D341Med (cell line): ENCODE measurements at regions not wholly inside any gene's neighbourhood (a gene's known extent, or its start where the extent isn't known, plus 50 kb on each side); places are given as distances from the start of the nearest gene placed in this dataset.

Experiments
- DNase-seq: peaks from one replicate; pipeline ENCODE4 v3.0.0; 2012; ENCODE audit warnings: low spot score

- no peak for DNase-seq
Measured at GRCh38 chr3:176969066-176969465, 228.2 kb downstream of the TBL1XR1 start.

DNA sequence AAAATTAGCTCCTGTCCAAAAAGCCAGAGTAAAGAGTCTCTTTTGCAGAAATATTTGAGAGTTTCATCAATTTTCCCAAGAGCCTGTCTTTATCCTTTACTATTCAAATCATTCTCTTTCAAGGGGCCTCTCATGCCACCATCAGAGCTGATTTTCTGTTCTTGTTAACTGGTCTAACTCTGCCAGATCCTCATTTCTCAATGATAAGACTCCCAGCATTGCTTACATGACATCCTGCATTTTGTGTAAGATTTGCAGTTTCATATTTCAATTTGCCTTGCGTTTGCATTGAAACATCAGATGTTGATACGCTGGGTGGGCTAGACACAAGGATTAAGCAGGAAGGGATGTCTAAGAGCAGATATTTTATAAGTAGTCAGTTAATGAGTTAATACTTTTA lies 228.7 kb downstream of the TBL1XR1 start:
- no peak for DNase-seq

- no peak for DNase-seq
Measured at GRCh38 chr3:176967522-176967921, 229.8 kb downstream of the TBL1XR1 start.

DNA sequence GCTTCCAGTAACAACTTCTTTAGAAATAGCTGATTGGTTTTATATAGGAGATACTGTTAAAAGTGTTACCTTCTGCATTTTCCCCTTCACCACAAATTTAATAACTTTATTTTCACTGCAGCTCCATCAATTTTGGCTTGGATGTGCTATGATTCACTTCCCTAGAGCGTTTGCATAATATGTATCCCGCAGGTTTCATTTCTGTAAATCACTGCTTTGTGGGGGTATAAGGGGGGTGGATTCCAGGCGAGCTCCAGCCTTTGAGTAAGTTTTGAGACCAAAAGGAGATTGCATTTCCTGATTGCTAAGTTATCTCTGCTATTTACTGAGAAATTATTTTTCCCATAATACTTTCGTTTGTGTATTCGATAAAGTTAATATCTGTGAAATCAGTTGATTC lies 232.6 kb downstream of the TBL1XR1 start:
- DNase-seq: no peak

- DNase-seq: no peak
Measured at GRCh38 chr3:176961916-176962315, 235.4 kb downstream of the TBL1XR1 start.

DNA sequence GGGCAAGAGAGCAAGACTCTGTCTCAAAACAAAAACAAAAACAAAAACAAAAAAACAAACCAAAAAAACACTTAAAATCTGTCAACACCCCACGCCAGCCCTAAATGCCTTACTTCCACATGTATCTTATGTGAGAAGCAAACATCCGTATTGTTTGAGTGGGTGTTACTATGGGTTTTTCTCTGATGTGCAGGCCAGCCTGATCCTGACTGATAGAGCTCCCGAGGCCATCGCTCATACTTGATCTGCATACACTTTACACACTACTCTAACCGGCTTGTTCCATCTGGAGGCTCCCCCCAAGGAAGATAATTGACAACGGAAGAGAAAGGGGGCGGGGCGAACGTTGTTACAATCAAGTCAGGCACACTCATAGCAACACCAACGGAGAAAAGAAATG lies 237.4 kb downstream of the TBL1XR1 start:
- DNase-seq: no peak

DNA sequence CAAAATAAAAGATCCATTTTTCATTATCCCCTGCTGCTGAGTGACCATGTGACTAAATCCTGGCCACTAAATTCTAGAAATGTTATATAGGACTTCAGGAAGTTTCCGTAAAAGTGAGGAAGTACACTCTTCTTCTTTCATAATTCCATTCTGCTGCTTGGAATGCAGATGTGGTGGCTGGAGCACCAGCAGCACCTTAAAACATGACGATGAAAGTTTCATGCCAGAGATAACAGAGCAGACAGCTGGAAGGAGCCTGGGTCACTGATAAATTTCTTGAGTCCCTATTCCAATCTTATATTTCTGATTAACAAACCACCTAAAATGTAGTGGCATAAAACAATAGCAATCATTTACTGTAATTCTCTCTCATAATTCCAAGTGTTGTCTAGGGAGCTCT lies 238.7 kb downstream of the TBL1XR1 start:
- no peak for DNase-seq

DNA sequence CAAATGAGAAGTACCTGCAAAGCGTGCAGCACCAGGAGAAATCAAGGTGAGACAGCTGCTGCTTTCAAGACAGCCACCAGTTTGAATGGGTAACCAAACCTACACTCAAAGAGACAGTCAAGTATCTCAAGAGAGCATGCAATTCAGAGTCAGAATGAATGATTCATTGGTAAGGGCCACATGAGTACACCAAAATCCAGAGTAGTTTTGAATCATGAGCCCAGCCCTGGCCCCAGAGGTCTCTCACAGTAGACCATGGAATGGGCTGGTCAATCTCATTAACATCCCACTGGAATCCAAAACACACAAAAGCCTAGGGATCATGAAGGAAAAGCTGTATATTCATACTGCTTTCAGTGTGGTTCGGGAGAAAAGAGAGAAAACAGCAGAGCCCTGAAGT lies 242.8 kb downstream of the TBL1XR1 start:
- DNase-seq: no peak

DNA sequence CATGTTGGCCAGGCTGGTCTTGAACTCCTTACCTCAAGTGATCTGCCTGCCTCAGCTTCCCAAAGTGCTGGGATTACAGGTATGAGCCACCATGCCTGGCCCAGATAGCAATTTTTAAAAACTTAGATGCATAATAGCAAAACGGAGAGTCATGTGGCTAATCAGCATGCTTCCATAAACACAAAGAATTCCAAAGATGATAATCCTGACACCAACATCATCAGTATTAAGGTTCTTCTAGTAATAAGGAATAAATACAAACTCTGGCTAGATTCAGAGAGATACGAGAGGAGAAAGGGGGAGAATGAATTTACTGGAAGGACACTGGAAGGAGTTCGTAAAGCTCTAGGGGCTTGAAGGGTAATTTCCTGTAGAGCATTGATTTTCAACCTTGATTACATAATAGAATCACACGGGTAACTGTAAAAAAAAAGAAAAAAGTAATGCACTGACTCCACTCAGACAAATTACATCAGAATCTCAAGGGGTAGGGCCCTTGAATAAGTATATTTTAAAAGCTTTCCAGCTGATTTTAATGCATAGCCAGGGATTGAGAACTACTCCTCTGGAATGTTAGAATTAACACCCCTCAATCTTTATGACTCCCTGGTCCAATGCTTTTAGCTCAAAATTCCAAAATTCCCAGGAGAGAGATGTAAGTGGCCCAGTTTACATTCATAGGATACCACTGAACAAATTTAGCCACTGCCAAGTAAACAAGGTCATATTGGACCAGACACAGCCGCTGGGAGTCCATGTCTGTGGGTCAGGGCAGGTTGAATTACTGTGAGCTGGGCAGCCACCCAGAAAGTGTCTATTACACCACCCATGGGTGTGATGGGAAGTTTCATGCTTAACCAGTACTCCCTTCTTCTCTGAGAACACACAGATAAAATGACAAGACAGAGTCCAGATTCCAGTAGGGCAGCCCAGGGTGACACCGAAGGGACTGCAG lies 243.9 kb downstream of the TBL1XR1 start:
- no peak for DNase-seq

GRCh38 chr3:176951586-176952292 lies 245.5 kb downstream of the TBL1XR1 start:
- DNase-seq: no peak

DNA sequence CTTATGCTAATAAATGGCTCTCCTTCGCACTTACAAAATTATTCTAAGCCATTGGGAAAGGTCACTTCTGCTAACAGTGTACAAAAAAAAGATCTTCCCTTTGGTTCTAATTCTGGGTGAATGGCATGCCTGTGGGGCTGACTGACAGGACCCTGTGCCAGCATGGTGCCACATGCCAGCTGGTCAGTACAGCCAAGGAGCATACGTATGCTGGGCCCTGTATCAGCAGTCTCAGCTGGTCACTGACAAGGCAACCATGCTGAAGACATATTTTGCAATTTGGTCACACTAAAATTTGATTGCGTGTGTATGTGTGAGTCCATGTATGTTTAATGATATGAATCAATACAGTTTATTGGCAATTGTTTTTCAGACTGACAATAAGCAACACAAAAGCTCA lies 246.1 kb downstream of the TBL1XR1 start:
- DNase-seq: no peak

- no peak for DNase-seq
Measured at GRCh38 chr3:176950743-176951142, 246.5 kb downstream of the TBL1XR1 start.

DNA sequence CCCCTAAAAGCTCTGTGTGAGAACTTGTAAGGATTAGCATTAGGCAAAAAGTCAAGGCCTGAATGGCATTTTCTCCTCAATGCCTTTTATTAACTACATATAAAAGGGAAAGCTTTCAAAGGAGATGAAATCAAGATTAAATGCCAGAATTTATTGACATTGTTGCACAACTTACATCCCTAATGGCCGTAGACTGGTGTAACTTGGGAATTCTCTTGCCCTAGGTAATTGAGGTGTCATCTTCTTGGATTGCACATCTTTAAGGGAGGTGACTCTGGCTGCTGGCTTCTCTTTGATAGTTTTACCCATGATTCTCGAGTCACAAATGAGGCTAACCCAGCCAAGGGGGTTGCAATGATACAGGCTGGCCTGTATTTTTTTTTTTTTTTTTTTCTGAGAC lies 249.1 kb downstream of the TBL1XR1 start:
- no peak for DNase-seq

GRCh38 chr3:176946202-176946601 lies 251.1 kb downstream of the TBL1XR1 start:
- DNase-seq: no peak

DNA sequence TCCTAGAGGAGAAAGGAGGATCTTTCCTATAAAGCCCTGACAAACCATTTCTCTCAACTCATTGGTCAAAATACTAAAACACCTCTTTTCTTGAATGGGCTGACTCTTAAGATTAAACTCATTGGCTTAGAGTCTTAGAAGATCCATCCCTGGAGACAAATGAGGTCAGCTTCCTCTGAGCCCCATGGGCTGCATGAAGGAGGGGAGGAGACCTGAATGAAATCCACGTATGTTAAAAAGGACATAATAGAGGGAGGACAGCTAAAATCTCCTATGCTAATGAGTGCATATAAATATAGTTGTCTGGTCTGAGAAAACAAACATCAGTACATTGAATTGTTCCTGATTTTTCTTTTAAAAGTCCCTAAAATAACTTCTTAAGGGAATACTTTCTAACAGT lies 255.0 kb downstream of the TBL1XR1 start:
- DNase-seq: no peak

GRCh38 chr3:176941689-176942088 lies 255.6 kb downstream of the TBL1XR1 start:
- no peak for DNase-seq

DNA sequence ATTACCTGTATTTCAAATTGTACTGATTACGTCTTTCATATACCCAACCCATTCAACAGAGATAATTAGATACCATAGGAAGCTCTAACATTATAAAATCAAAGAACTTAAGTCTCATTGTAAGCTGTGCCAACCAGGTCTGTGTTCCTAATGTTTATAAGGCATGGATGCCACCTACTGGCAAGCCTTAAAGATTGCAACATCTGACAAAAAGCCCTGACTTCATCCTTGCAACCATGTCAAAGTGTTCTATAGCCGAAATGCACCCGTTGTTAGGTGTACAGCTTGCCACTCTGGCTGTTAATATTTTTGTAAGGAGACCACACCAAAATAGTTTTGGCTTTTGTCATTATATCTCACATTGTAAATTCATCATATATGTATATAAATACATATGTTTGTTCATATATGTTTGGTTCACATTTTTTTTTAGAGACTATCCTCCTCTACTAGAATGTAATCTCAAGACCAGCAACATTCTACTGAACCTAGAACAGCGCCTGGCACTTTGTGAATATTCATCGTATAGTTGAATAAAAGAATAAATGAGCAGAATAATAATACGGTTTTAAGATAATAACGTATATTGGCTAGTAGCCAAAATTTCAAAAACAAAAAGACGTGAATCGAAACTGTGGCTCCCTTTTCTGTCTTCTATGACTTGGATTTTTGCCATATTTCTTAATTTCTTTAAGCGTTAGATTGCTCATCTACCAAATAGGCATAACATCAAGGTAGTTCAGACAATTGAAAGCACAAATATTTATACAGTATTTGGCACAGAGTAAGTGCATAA lies 258.1 kb downstream of the TBL1XR1 start:
- peak; percentile 73 for DNase-seq

GRCh38 chr3:176937994-176938393 lies 259.3 kb downstream of the TBL1XR1 start:
- DNase-seq: no peak

- no peak for DNase-seq
Measured at GRCh38 chr3:176937541-176937940, 259.7 kb downstream of the TBL1XR1 start.

DNA sequence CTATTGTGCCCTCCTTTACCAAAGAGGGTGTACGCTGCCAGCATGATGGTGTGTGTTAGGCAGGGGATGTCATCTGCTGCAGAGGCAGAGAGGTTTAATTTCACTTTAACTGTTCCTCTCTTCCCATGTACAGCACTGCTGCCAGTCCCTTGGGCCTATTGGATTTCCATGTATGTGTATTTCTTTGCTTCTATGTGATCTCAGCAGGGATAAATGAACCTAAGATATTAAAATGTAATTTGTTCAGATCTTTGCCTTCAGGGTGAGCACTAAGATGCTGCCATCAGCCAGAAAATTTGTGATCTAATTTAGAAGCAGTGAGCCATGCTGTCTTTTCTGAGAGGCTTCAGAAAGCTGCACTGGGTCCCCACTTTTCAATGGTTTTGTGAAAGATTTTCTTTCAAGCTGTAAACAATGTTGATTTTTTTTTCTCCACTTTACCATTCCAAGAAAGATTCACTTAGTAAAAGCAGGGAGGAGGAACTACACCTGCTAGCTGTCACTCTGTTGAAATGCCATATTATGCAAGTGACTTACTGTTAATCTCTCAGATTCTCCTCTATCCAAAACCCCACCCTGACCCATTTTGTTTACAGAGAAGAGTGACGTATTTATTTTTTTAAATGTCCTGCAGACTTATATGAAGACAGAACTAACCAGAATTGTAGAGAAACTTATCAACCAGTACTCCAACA lies 261.9 kb downstream of the TBL1XR1 start:
- DNase-seq: no peak

- DNase-seq: no peak
Measured at GRCh38 chr3:176934698-176935097, 262.6 kb downstream of the TBL1XR1 start.

GRCh38 chr3:176933704-176934103 lies 263.6 kb downstream of the TBL1XR1 start:
- no peak for DNase-seq
